Sigmoid colon (tissue), 4 donors: ENCODE measurements at regions not wholly inside any gene's neighbourhood (a gene's known extent, or its start where the extent isn't known, plus 50 kb on each side); places are given as distances from the start of the nearest gene placed in this dataset.

Experiments
- CTCF ChIP-seq, 4 experiments: fragments of 450-650 bp in 3 of 4; fragments of 200-600 bp in 1 of 4; IDR thresholded peaks; one replicate each; pipeline ENCODE4 v1.5.1; 2016 to 2019; ENCODE audit warnings: antibody characterized with exemption in 4 of 4, mild to moderate bottlenecking in 3 of 4, moderate library complexity in 2 of 4
- POLR2A ChIP-seq, 2 donors: fragments of 450-650 bp; IDR thresholded peaks; one replicate each; pipeline ENCODE4 v1.6.1; 2016; ENCODE audit warnings: antibody characterized with exemption in 2 of 2, mild to moderate bottlenecking in 2 of 2, moderate library complexity in 2 of 2
- POLR2AphosphoS5 ChIP-seq, 4 donors: sonication (generic); formaldehyde crosslinking; IDR thresholded peaks; one replicate each; pipeline ENCODE4 v1.6.1; 2017; ENCODE audit warnings: antibody characterized with exemption in 4 of 4

GRCh38 chr16:79404571-79404970 is 196.0 kb downstream of the MAF start:
- TF ChIP-seq POLR2A (IDR thresholded peaks at IDR 0.05) (no peak), CTCF (IDR thresholded peaks at IDR 0.05) (no peak), POLR2AphosphoS5 (IDR thresholded peaks at IDR 0.05) (no peak)
